ENCODE measurements at regions not wholly inside any gene's neighbourhood (a gene's known extent, or its start where the extent isn't known, plus 50 kb on each side); places are given as distances from the start of the nearest gene placed in this dataset.
A peak's percentile ranks its signal among the peaks of the same experiment; 100 is the strongest.
"Not testable (repeated sequence)": the region's sequence is repeated elsewhere in the genome, so short reads cannot be mapped to it uniquely, and the experiment has no call there.

DNA sequence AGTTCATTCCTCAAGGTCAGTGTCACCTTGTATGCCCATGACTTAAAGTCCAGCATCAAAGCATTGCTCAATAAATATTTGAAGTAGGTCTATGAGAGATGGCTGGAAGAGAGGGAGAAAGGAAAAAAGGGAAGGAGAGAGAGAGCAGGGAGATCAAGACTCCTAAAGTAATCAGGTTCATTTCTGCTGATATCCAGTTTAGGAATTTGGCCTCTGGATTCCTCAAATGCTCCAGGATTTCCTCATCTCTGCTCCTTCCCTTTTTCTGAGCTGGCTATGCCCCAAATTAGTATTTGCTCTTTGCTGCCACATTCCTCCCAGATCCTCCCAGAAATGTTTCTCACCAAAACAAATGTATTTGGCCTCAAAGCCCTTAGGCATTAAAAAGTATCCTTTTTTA is 739.4 kb upstream of the CHAC2 start:
- H3K4me3 ChIP-seq (ENCODE audit: low read depth, low read length), result no peak overlapping the region
- TF ChIP-seq, protein P1, sequence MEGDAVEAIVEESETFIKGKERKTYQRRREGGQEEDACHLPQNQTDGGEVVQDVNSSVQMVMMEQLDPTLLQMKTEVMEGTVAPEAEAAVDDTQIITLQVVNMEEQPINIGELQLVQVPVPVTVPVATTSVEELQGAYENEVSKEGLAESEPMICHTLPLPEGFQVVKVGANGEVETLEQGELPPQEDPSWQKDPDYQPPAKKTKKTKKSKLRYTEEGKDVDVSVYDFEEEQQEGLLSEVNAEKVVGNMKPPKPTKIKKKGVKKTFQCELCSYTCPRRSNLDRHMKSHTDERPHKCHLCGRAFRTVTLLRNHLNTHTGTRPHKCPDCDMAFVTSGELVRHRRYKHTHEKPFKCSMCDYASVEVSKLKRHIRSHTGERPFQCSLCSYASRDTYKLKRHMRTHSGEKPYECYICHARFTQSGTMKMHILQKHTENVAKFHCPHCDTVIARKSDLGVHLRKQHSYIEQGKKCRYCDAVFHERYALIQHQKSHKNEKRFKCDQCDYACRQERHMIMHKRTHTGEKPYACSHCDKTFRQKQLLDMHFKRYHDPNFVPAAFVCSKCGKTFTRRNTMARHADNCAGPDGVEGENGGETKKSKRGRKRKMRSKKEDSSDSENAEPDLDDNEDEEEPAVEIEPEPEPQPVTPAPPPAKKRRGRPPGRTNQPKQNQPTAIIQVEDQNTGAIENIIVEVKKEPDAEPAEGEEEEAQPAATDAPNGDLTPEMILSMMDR (IDR thresholded peaks at IDR 0.05; ENCODE audit: low read depth, low read length), result no peak
- DNase-seq (ENCODE audit: low read depth, low spot score), result peak; percentile 8
- in situ Hi-C loops (cut with HindIII; ENCODE audit: low sequenced_read_pairs), result no loop called here

DNA sequence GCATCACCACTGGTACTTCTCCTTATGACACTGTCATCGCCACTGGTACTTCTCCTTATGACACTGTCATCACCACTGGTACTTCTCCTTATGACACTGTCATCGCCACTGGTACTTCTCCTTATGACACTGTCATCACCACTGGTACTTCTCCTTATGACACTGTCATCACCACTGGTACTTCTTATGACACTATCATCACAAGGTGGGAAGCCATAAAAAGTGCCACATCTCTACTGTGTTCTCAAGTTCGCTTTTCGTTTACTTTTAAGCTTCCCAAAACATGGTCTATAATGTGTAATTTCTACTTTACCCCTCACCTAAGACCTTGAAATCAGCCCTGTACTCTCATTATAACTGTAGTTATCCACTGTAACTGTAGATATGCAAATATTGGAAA is 745.4 kb upstream of the CHAC2 start:
- in situ Hi-C loops (cut with HindIII; ENCODE audit: low sequenced_read_pairs); H3K4me3 ChIP-seq (ENCODE audit: low read depth, low read length); DNase-seq (ENCODE audit: low read depth, low spot score): not testable (repeated sequence)

- DNase-seq (ENCODE audit: low read depth, low spot score), result no peak
- H3K4me3 ChIP-seq (ENCODE audit: low read depth, low read length), result no peak overlapping the region
- in situ Hi-C loops (cut with HindIII; ENCODE audit: low sequenced_read_pairs), result no loop called here
- TF ChIP-seq, protein P1 (IDR thresholded peaks at IDR 0.05; ENCODE audit: low read depth, low read length), result no peak
Measured at GRCh38 chr2:53021828-53022227, 745.8 kb upstream of the CHAC2 start.

- in situ Hi-C loops (cut with HindIII; ENCODE audit: low sequenced_read_pairs), result no loop called here
- no peak overlapping the region for H3K4me3 ChIP-seq (ENCODE audit: low read depth, low read length)
- TF ChIP-seq, protein P1 (IDR thresholded peaks at IDR 0.05; ENCODE audit: low read depth, low read length), result no peak
- DNase-seq (ENCODE audit: low read depth, low spot score), result peak; percentile 47
Measured at GRCh38 chr2:53021292-53021691, 746.3 kb upstream of the CHAC2 start.

DNA sequence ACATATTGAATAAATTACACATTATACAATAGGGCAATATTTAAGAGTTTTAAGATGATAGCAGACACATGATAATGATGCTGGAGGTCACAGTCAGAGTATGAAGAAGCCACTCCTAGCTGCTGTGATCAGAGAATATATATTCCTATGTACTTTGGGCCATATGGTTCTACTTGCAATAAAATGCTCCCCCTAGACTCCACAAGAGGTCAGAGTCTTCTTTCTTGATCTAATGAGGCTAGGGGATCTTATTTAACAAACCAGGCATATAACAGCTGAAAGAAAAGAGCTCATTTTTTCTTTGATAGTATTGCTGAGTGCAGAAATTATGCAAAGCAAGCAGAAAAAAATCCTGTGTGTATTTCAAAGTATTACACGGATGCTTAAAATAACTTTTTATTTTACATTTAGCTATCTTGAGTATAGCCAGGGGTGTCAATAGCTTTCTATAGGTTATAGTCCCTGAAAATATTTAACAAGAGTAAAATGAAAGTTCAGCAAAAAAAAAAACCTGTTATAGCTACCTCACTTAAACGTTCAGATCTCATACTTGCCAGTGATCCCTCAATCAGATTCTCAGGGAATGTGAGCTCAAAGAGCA is 748.7 kb upstream of the CHAC2 start:
- DNase-seq (ENCODE audit: low read depth, low spot score), result peak; percentile 20
- no peak overlapping the region for H3K4me3 ChIP-seq (ENCODE audit: low read depth, low read length)
- in situ Hi-C loops (cut with HindIII; ENCODE audit: low sequenced_read_pairs), result no loop called here
- TF ChIP-seq, protein P1 (IDR thresholded peaks at IDR 0.05; ENCODE audit: low read depth, low read length), result peak; percentile 37

- DNase-seq (ENCODE audit: low read depth, low spot score), result no peak
- in situ Hi-C loops (cut with HindIII; ENCODE audit: low sequenced_read_pairs), result no loop called here
- TF ChIP-seq, protein P1 (IDR thresholded peaks at IDR 0.05; ENCODE audit: low read depth, low read length), result no peak
- no peak overlapping the region for H3K4me3 ChIP-seq (ENCODE audit: low read depth, low read length)
Measured at GRCh38 chr2:53006980-53007379, 760.6 kb upstream of the CHAC2 start.

DNA sequence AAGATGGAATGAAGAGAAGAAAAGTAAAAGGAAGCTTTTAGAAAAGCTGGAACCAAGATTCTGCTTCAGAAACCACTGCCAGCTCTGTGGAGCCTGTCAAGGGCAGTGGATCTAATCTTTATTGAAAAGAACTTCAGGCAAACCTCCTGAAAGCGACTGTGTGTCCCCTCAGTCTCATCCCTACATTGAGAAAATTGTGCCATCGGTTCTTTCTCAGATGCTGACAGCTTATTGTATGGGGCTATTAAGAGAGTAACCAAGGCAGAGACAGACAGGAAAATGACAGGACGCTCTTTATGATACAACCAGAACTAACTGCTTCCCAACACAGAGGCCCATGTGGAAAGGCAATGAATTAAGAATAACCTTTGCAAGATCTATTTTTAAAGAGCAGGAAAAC is 763.2 kb upstream of the CHAC2 start:
- in situ Hi-C loops (cut with HindIII; ENCODE audit: low sequenced_read_pairs), result no loop called here
- DNase-seq (ENCODE audit: low read depth, low spot score), result no peak
- no peak overlapping the region for H3K4me3 ChIP-seq (ENCODE audit: low read depth, low read length)
- TF ChIP-seq, protein P1 (IDR thresholded peaks at IDR 0.05; ENCODE audit: low read depth, low read length), result no peak
